Stomach (tissue), 8 donors: ENCODE measurements at regions not wholly inside any gene's neighbourhood (a gene's known extent, or its start where the extent isn't known, plus 50 kb on each side); places are given as distances from the start of the nearest gene placed in this dataset.

Source experiments
- DNase-seq, 2 donors: peaks; one replicate each; pipeline versions ENCODE4 v3.0.0 to v3.0.0-alpha.2; 2013 to 2019
- H3K27ac ChIP-seq, 5 donors: fragments of 200-600 bp in 4 of 5; sonication (generic) in 4 of 5; one replicate each; pipeline ENCODE4 v1.5.1; 2013 to 2019; ENCODE audit warnings: mild to moderate bottlenecking in 1 of 5, moderate library complexity in 1 of 5
- H3K27me3 ChIP-seq, 3 donors: fragments of 200-600 bp; sonication (generic); one replicate each; pipeline ENCODE4 v1.5.1; 2017 to 2019; ENCODE audit warnings: mixed run types in 1 of 3
- H3K36me3 ChIP-seq, 4 donors: fragments of 200-600 bp; sonication (generic); 1 replicate in 3 of 4; 2 replicates in 1 of 4; pipeline ENCODE4 v1.5.1; 2016 to 2019
- H3K4me1 ChIP-seq, 4 donors: fragments of 200-600 bp; sonication (generic); one replicate each; pipeline ENCODE4 v1.5.1; 2016 to 2019
- H3K4me3 ChIP-seq, 4 donors: fragments of 200-600 bp; sonication (generic) in 3 of 4; one replicate each; pipeline ENCODE4 v1.5.1; 2016 to 2019; ENCODE audit warnings: mild to moderate bottlenecking in 1 of 4
- H3K9me3 ChIP-seq, 4 donors: fragments of 200-600 bp; sonication (generic); one replicate each; pipeline ENCODE4 v1.5.1; 2016 to 2019
- CTCF ChIP-seq, 7 experiments: fragments of 450-650 bp in 4 of 7; fragments of 200-600 bp in 3 of 7; sonication (generic) in 3 of 7; IDR thresholded peaks; one replicate each; pipeline ENCODE4 v1.5.1; 2016 to 2019; ENCODE audit warnings: antibody characterized with exemption in 7 of 7, control low read depth in 2 of 7, mild to moderate bottlenecking in 1 of 7
- EP300 ChIP-seq: sonication (generic); formaldehyde crosslinking; IDR thresholded peaks from one replicate; pipeline ENCODE4 v1.6.1; 2017; ENCODE audit warnings: antibody characterized with exemption
- POLR2A ChIP-seq, 4 donors: fragments of 450-650 bp; IDR thresholded peaks; one replicate each; pipeline ENCODE4 v1.6.1; 2016; ENCODE audit warnings: antibody characterized with exemption in 4 of 4, control low read depth in 2 of 4, mild to moderate bottlenecking in 1 of 4, moderate library complexity in 1 of 4
- POLR2AphosphoS5 ChIP-seq, 3 donors: sonication (generic); formaldehyde crosslinking; IDR thresholded peaks; one replicate each; pipeline ENCODE4 v1.6.1; 2016; ENCODE audit warnings: antibody characterized with exemption in 3 of 3
- WGBS, 5 donors: extraction: QIAGEN DNeasy Blood & Tissue Kit in 3 of 5; methylation state at CpG; one replicate each; pipeline versions ENCODE4 v1.1.5 to v1.1.7; 2013 to 2018; 5-methylcytosine and 5-hydroxymethylcytosine counted together
- intact Hi-C: fragments of 100-400 bp; cut with DNase I; formaldehyde crosslinking; loops from one replicate; pipeline ENCODE4 v1.15.1; 2023; ENCODE audit warnings: low total_unique reads
- donor health status: healthy with polysubstance abuse.
- donor health status: Bipolar disorder and iron deficiency.
- donor health status: healthy.

GRCh38 chr21:20108016-20108415 lies 890.2 kb upstream of the NCAM2 start:
- intact Hi-C loops, result no loop called here
- Histone ChIP-seq H3K36me3 (no peaks in the 10 kb centered on the region), H3K27ac (no peak overlapping the region), H3K27me3 (no peaks in the 10 kb centered on the region), H3K4me3 (no peak overlapping the region), H3K4me1 (no peaks in the 10 kb centered on the region), H3K9me3 (peaks cover 0 to 7% (median 2%) of the 10 kb centered on the region in 4 donors)
- WGBS, 5 donors, result 43 to 70% (median 56%) methylated on average over 1 of the region's 1 CpG
- no peak for DNase-seq
- no peak for TF ChIP-seq CTCF (IDR thresholded peaks at IDR 0.05)
- no peak for TF ChIP-seq POLR2A (IDR thresholded peaks at IDR 0.05)
- no peak for TF ChIP-seq EP300

- H3K4me3 ChIP-seq, result no peak overlapping the region
- H3K27me3 ChIP-seq, result no peaks in the 10 kb centered on the region
- 62 to 74% (median 69%) methylated on average over 2 of the region's 2 CpGs for WGBS, 5 donors
- H3K9me3 ChIP-seq, result peaks cover 0 to 7% (median 2%) of the 10 kb centered on the region in 4 donors
- no peaks in the 10 kb centered on the region for H3K4me1 ChIP-seq
- DNase-seq, result no peak
- TF ChIP-seq CTCF (IDR thresholded peaks at IDR 0.05), result no peak
- TF ChIP-seq EP300, result no peak
- no peak for TF ChIP-seq POLR2AphosphoS5 (IDR thresholded peaks at IDR 0.05)
- TF ChIP-seq POLR2A (IDR thresholded peaks at IDR 0.05), result no peak
- intact Hi-C loops, result no loop called here
- H3K27ac ChIP-seq, result no peak overlapping the region
- no peaks in the 10 kb centered on the region for H3K36me3 ChIP-seq
Measured at GRCh38 chr21:20108976-20109540, 889.2 kb upstream of the NCAM2 start.

- H3K36me3 ChIP-seq, result no peaks in the 10 kb centered on the region
- no peak for TF ChIP-seq POLR2A (IDR thresholded peaks at IDR 0.05)
- no peak for TF ChIP-seq EP300
- TF ChIP-seq POLR2AphosphoS5 (IDR thresholded peaks at IDR 0.05), result no peak
- no peak for TF ChIP-seq CTCF (IDR thresholded peaks at IDR 0.05)
- no peak overlapping the region for H3K27ac ChIP-seq
- H3K9me3 ChIP-seq, result peaks cover 0 to 9% (median under 1%) of the 10 kb centered on the region in 4 donors
- no peaks in the 10 kb centered on the region for H3K4me1 ChIP-seq
- 52 to 61% (median 56%) methylated on average over 2 of the region's 2 CpGs for WGBS, 5 donors
- intact Hi-C loops, result no loop called here
- H3K27me3 ChIP-seq, result no peaks in the 10 kb centered on the region
- DNase-seq, result no peak
- no peak overlapping the region for H3K4me3 ChIP-seq
Measured at GRCh38 chr21:20110368-20110767, 887.8 kb upstream of the NCAM2 start.

GRCh38 chr21:20151741-20152140 lies 846.5 kb upstream of the NCAM2 start:
- Histone ChIP-seq H3K9me3 (peaks cover 6 to 33% (median 21%) of the 10 kb centered on the region in 4 donors), H3K27me3 (no peaks in the 10 kb centered on the region), H3K36me3 (no peaks in the 10 kb centered on the region), H3K27ac (no peak overlapping the region), H3K4me1 (no peaks in the 10 kb centered on the region), H3K4me3 (no peak overlapping the region)
- TF ChIP-seq POLR2A (IDR thresholded peaks at IDR 0.05) (no peak), CTCF (IDR thresholded peaks at IDR 0.05) (no peak), POLR2AphosphoS5 (IDR thresholded peaks at IDR 0.05) (no peak), EP300 (no peak)
- 93 to 100% (median 95%) methylated on average over 1 of the region's 1 CpG; no CpG with 5 or more reads in 1 of the 5 donors for WGBS, 5 donors
- no peak for DNase-seq
- intact Hi-C loops, result no loop called here
